ENCODE measurements at regions not wholly inside any gene's neighbourhood (a gene's known extent, or its start where the extent isn't known, plus 50 kb on each side); places are given as distances from the start of the nearest gene placed in this dataset.
"Not testable (repeated sequence)": the region's sequence is repeated elsewhere in the genome, so short reads cannot be mapped to it uniquely, and the experiment has no call there.

- DNase-seq, result no peak
Measured at GRCh38 chrX:39779952-39780783, 317.6 kb downstream of the BCOR start.

GRCh38 chrX:39782276-39782675 lies 315.5 kb downstream of the BCOR start:
- no peak for DNase-seq

- no peak for DNase-seq
Measured at GRCh38 chrX:39787999-39788398, 309.8 kb downstream of the BCOR start.

- no peak for DNase-seq
Measured at GRCh38 chrX:39788521-39788920, 309.2 kb downstream of the BCOR start.

- DNase-seq, result no peak
Measured at GRCh38 chrX:39791691-39792090, 306.1 kb downstream of the BCOR start.

- DNase-seq, result no peak
Measured at GRCh38 chrX:39795605-39796004, 302.2 kb downstream of the BCOR start.

GRCh38 chrX:39796856-39797255 lies 300.9 kb downstream of the BCOR start:
- no peak for DNase-seq

- not testable (repeated sequence) for DNase-seq
Measured at GRCh38 chrX:39798488-39798887, 299.3 kb downstream of the BCOR start.

GRCh38 chrX:39802354-39802753 lies 295.4 kb downstream of the BCOR start:
- no peak for DNase-seq

- DNase-seq, result no peak
Measured at GRCh38 chrX:39802908-39803307, 294.9 kb downstream of the BCOR start.

- no peak for DNase-seq
Measured at GRCh38 chrX:39805022-39805421, 292.7 kb downstream of the BCOR start.

GRCh38 chrX:39805825-39806224 lies 291.9 kb downstream of the BCOR start:
- DNase-seq, result no peak

- DNase-seq, result no peak
Measured at GRCh38 chrX:39808471-39808917, 289.3 kb downstream of the BCOR start.

- DNase-seq, result no peak
Measured at GRCh38 chrX:39809331-39809730, 288.4 kb downstream of the BCOR start.

- DNase-seq, result no peak
Measured at GRCh38 chrX:39810901-39811300, 286.9 kb downstream of the BCOR start.

GRCh38 chrX:39811376-39811775 lies 286.4 kb downstream of the BCOR start:
- no peak for DNase-seq

GRCh38 chrX:39813631-39814277 lies 284.0 kb downstream of the BCOR start:
- no peak for DNase-seq

- peak; percentile 55 for DNase-seq
Measured at GRCh38 chrX:39814391-39814790, 283.4 kb downstream of the BCOR start.

GRCh38 chrX:39815631-39816030 lies 282.1 kb downstream of the BCOR start:
- peak; percentile 42 for DNase-seq

GRCh38 chrX:39816871-39817731 lies 280.7 kb downstream of the BCOR start:
- peak; percentile 55 for DNase-seq

GRCh38 chrX:39817754-39818470 lies 279.8 kb downstream of the BCOR start:
- no peak for DNase-seq

GRCh38 chrX:39818750-39819149 lies 279.0 kb downstream of the BCOR start:
- no peak for DNase-seq
